Duodenal mucosa (tissue), 2 donors: ENCODE measurements at regions not wholly inside any gene's neighbourhood (a gene's known extent, or its start where the extent isn't known, plus 50 kb on each side); places are given as distances from the start of the nearest gene placed in this dataset.

Source experiments
- H3K27ac ChIP-seq: one replicate; pipeline ENCODE4 v1.7.0; 2013; ENCODE audit warnings: low read depth, low read length
- H3K27me3 ChIP-seq, 2 donors: one replicate each; pipeline ENCODE4 v1.7.0; 2013; ENCODE audit warnings: low read length in 2 of 2, control low read depth in 1 of 2; ENCODE audit not compliant: insufficient read depth in 2 of 2, control insufficient read depth in 1 of 2
- H3K36me3 ChIP-seq, 2 donors: one replicate each; pipeline ENCODE4 v1.7.0; 2013; ENCODE audit warnings: low read length in 2 of 2, control low read depth in 1 of 2; ENCODE audit not compliant: insufficient read depth in 2 of 2, control insufficient read depth in 1 of 2
- H3K4me1 ChIP-seq, 2 donors: one replicate each; pipeline ENCODE4 v1.7.0; 2013; ENCODE audit warnings: low read length in 2 of 2, control low read depth in 1 of 2; ENCODE audit not compliant: insufficient read depth in 2 of 2, control insufficient read depth in 1 of 2
- H3K4me3 ChIP-seq, 2 donors: one replicate each; pipeline ENCODE4 v1.7.0; 2013; ENCODE audit warnings: low read length in 2 of 2, low read depth in 1 of 2
- H3K9ac ChIP-seq, 2 donors: one replicate each; pipeline ENCODE4 v1.7.0; 2013; ENCODE audit warnings: low read length in 2 of 2, low read depth in 1 of 2
- H3K9me3 ChIP-seq, 2 donors: one replicate each; pipeline ENCODE4 v1.7.0; 2013; ENCODE audit warnings: low read length in 2 of 2, control low read depth in 1 of 2; ENCODE audit not compliant: control insufficient read depth in 1 of 2

DNA sequence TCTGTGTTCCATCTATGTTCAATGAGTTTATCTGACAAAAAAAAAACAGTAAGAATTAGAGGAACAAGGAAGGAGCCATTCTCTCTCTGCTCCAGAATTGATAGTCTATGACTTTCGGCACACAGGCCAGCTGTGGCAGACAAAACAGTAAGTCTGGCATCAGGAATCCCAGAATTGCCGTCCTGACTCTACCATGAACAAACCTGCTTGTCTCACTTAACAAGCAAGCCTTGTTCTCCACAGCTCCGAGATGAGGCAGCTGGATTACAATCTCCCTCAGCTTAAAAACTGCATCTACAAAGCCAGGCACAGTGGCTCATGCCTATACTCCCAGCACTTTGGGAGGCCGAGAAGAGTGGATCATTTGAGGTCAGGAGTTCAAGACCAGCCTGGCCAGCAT, 153.6 kb upstream of the TMCC3 start:
- no peak overlapping the region for H3K4me3 ChIP-seq
- peaks cover 3 to 8% of the 10 kb centered on the region in 2 donors for H3K4me1 ChIP-seq
- H3K9me3 ChIP-seq = no peaks in the 10 kb centered on the region
- no peaks in the 10 kb centered on the region for H3K27me3 ChIP-seq
- no peaks in the 10 kb centered on the region for H3K36me3 ChIP-seq
- no peak overlapping the region for H3K27ac ChIP-seq
- no peak overlapping the region for H3K9ac ChIP-seq

DNA sequence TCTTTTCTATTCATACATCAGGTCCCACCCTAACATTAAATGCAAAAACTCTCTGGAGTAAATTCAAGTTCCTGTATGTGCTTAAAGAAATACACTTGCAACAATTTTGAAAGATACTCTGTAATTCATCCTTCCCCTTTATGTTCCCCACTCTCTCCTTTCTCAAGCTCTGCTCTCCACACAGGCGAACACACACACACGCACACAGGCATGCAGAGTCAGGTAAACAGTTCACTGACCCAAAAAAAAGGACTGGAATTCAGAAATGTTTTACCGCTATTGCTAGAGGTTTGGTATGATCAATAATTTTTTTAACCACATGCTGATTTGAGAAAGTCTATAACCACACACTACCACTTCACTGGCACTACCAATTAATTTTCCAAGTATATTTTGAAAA, 152.4 kb upstream of the TMCC3 start:
- Histone ChIP-seq H3K27me3 (no peaks in the 10 kb centered on the region), H3K4me3 (no peak overlapping the region), H3K36me3 (no peaks in the 10 kb centered on the region), H3K4me1 (peaks cover 3 to 8% of the 10 kb centered on the region in 2 donors), H3K27ac (no peak overlapping the region), H3K9ac (no peak overlapping the region), H3K9me3 (no peaks in the 10 kb centered on the region)

DNA sequence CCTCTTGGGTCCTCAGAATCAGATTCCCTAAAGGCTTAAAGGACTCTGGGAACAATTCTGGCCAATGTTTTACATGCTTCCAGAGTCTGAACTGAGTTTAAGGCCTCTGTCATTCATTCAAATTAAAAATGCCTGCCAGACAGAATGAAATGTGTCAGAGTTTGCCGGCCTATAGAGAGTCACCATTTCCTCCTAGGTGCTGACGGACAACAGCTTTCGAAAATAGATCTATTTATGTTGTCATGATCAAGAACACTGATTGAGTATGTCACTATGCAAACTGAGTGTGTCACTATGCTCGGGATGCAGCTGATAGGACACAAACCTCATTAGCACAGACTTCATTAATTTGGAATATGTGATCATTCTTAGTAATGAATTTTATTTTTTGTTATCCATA, 151.4 kb upstream of the TMCC3 start:
- no peaks in the 10 kb centered on the region for H3K36me3 ChIP-seq
- H3K9ac ChIP-seq = no peak overlapping the region
- no peaks in the 10 kb centered on the region for H3K27me3 ChIP-seq
- no peak overlapping the region for H3K27ac ChIP-seq
- peaks cover under 1 to 4% of the 10 kb centered on the region in 2 donors for H3K4me1 ChIP-seq
- no peak overlapping the region for H3K4me3 ChIP-seq
- no peaks in the 10 kb centered on the region for H3K9me3 ChIP-seq

DNA sequence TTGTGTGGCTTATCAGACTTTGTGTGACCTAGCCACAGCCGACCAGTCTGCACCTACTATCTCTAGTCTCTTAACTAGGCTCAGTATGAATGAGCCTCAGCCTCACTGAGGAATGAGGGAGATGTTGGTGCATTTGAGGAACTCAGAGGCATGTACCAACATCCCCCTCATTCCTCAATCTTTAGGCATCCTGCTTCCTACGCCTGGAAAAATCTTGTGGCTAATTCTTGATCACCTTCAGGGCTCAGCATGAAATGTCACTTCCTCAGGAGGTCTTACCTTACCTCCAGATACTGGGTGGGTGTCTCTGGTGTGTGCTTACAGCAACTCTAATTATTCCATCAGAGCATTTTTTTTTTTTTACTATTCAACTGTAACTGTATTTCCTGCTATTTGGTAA, 148.8 kb upstream of the TMCC3 start:
- H3K9ac ChIP-seq = no peak overlapping the region

DNA sequence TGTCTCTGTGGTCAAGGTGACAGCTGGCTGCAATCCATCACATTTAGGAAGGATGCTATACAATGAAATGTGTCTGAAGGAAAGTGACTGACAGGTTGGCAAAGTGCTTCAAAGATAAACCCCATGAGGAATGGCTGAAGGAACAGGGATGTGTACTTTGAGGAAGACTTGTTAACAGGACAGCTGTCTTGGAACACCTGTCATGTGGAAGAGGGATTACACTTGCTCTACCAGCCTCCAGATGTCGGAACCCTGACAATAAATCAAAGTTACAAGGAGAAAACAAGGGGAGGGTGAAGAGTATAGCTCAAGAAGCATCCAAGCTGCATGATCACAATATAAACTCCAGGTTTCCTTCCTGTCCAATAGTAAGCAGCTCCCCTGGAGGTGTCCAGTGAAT, 147.8 kb upstream of the TMCC3 start:
- Histone ChIP-seq H3K4me3 (no peak overlapping the region), H3K9ac (no peak overlapping the region), H3K9me3 (no peaks in the 10 kb centered on the region), H3K27me3 (no peaks in the 10 kb centered on the region), H3K4me1 (no peaks in the 10 kb centered on the region), H3K27ac (no peak overlapping the region), H3K36me3 (no peaks in the 10 kb centered on the region)

More for the DNA sequence above, 148.8 kb upstream of the TMCC3 start:
- no peak overlapping the region for H3K4me3 ChIP-seq
- no peaks in the 10 kb centered on the region for H3K27me3 ChIP-seq
- H3K4me1 ChIP-seq = no peaks in the 10 kb centered on the region
- no peaks in the 10 kb centered on the region for H3K36me3 ChIP-seq
- no peaks in the 10 kb centered on the region for H3K9me3 ChIP-seq
- no peak overlapping the region for H3K27ac ChIP-seq

DNA sequence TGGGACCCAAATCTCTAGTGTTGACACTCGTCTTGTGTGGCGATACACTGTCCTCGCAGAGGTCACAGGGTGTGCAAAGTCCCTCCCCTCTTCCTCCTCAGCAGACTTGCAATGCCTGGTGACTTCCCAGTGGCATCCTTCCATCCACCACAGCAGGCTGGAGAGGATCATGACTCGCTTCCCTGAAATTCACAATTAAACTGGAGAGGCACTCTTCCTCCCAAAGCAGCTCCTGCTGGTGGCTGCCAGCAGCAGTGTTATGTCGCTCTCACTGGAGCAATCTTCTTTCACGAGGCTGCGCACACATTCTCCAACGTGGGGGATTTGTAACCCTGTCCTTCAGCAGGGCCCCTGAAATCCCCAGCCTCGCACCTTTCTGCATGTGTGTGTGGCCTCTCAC, 145.2 kb upstream of the TMCC3 start:
- Histone ChIP-seq H3K4me1 (no peaks in the 10 kb centered on the region), H3K27me3 (no peaks in the 10 kb centered on the region), H3K9me3 (no peaks in the 10 kb centered on the region), H3K27ac (no peak overlapping the region), H3K9ac (no peak overlapping the region), H3K4me3 (no peak overlapping the region), H3K36me3 (no peaks in the 10 kb centered on the region)

DNA sequence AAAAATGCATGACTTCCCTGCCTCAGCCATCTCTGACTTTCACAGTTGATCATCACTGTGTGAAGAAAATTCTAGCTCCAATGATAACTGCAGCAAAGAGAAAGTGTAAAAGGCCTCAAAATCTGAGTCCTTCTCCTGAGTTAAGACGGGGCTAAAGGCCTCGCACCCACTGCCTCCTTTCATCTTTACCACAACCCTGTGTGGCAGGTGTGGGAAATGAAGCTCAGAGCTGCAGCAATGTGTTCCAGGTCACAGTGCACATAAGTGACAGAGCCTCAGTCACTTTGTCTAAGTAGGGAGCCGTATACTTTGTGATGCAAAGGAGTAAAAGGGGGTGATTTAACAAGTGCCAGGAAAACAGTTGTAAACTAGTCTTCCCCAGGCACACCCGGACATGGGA, 144.7 kb upstream of the TMCC3 start:
- Histone ChIP-seq H3K9ac (no peak overlapping the region), H3K36me3 (no peaks in the 10 kb centered on the region), H3K27ac (no peak overlapping the region), H3K27me3 (no peaks in the 10 kb centered on the region), H3K4me1 (no peaks in the 10 kb centered on the region), H3K9me3 (no peaks in the 10 kb centered on the region), H3K4me3 (no peak overlapping the region)

DNA sequence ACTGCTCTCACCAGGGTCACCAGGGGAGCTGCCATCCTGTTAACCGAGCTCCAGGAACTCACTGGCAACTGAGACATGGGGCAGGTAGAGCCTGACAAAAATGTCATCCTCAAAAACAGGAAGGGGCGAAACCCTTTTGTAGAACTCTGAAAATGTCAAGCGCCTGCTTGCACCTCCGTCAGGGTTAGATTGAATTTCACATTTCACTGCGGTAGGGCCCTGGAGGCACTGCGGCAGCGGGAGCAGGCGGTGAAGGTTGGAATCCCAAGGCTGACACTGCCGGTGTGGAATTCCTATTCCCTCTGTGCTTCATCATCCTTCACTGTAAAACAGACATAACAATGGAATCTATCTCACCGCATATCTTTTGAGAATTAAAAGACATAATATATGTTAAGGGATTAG, 142.8 kb upstream of the TMCC3 start:
- Histone ChIP-seq H3K9me3 (no peaks in the 10 kb centered on the region), H3K9ac (no peak overlapping the region), H3K36me3 (no peaks in the 10 kb centered on the region), H3K27me3 (no peaks in the 10 kb centered on the region), H3K27ac (no peak overlapping the region), H3K4me1 (no peaks in the 10 kb centered on the region), H3K4me3 (no peak overlapping the region)

DNA sequence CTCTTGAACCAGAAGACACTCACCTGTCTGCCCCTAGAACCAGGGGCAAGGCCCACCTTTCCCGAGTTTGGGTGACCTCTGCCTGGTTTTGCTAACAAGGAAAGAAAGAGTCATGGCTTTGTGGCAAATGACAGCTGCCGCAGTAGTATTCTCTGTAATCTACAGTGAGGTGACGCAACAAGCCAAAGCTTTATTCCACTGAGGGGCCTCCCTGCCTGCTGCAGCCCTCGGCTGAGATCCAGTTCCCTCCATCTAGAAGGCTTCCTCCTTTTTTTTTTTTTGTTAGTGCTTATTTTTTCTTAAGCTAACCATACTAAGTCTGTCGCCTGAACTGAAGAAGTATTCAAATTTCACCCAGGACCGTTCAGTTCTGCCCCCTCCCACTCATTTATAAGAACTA, 142.3 kb upstream of the TMCC3 start:
- Histone ChIP-seq H3K4me3 (no peak overlapping the region), H3K9me3 (no peaks in the 10 kb centered on the region), H3K4me1 (no peaks in the 10 kb centered on the region), H3K9ac (no peak overlapping the region), H3K27ac (no peak overlapping the region), H3K36me3 (no peaks in the 10 kb centered on the region), H3K27me3 (no peaks in the 10 kb centered on the region)

DNA sequence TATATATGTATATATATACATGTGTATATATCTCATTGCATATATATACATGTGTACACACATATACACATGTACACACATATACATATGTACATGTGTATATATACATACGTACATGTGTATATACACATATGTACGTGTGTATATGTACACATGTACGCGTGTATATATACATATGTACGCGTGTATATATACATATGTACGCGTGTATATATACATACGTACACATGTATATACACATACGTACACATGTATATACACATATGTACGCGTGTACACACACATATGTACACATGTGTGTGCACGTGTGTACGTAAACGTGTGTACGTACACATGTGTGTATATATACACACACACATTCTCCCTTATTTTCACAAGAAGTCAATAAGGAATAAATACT, 141.6 kb upstream of the TMCC3 start:
- no peak overlapping the region for H3K9ac ChIP-seq
- no peaks in the 10 kb centered on the region for H3K36me3 ChIP-seq
- H3K4me3 ChIP-seq = no peak overlapping the region
- no peaks in the 10 kb centered on the region for H3K9me3 ChIP-seq
- no peaks in the 10 kb centered on the region for H3K27me3 ChIP-seq
- H3K27ac ChIP-seq = no peak overlapping the region
- H3K4me1 ChIP-seq = no peaks in the 10 kb centered on the region

DNA sequence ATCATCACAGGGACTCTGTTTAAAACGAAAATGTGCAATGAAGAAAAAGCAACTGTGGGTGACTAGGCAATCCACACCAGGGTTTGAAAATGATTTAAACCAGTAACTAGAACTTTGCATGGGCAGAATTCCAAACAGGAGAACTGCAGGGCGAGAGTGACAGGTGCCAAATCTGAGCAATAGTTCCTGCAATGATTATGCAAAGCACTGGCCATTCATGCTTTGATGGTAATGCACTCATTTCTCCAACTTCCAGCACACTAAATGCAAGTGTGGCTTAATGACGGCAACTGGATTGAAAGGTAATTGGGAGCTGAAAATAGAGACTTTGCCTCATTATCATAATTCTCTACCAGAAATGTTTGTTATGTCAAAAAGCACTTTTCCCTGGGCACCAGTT, 140.5 kb upstream of the TMCC3 start:
- Histone ChIP-seq H3K36me3 (no peaks in the 10 kb centered on the region), H3K27me3 (no peaks in the 10 kb centered on the region), H3K27ac (no peak overlapping the region), H3K4me3 (no peak overlapping the region), H3K4me1 (no peaks in the 10 kb centered on the region), H3K9ac (no peak overlapping the region), H3K9me3 (no peaks in the 10 kb centered on the region)
